ENCODE measurements at regions not wholly inside any gene's neighbourhood (a gene's known extent, or its start where the extent isn't known, plus 50 kb on each side); places are given as distances from the start of the nearest gene placed in this dataset.
A peak's percentile ranks its signal among the peaks of the same experiment; 100 is the strongest.

- Histone ChIP-seq H3K9ac (ENCODE audit: insufficient read depth, low read length) (no peak overlapping the region), H4K20me1 (ENCODE audit: control insufficient read depth, extremely low read depth, insufficient read depth, low read length) (no peaks in the 10 kb centered on the region), H3K4me3 (replicated peaks in 1 of 4; ENCODE audit: control extremely low read depth in 1 of 4, insufficient read depth in 1 of 4, low read depth in 3 of 4, low read length in 4 of 4) (no peak overlapping the region), H3K36me3 (ENCODE audit: control insufficient read depth, insufficient read depth, low read length) (no peaks in the 10 kb centered on the region), H3K4me2 (ENCODE audit: extremely low read depth, insufficient read depth, low read length) (no peak overlapping the region), H3K79me2 (ENCODE audit: control insufficient read depth, insufficient read depth, low read length) (no peaks in the 10 kb centered on the region), H3K27ac (ENCODE audit: insufficient read depth, low read length) (no peak overlapping the region), H2AFZ (ENCODE audit: low read length) (no peak overlapping the region), H3K4me1 (ENCODE audit: control insufficient read depth, extremely low read depth, insufficient read depth, low read length) (no peaks in the 10 kb centered on the region), H3K27me3 (ENCODE audit: control insufficient read depth, insufficient read depth, low read length) (peaks cover 2% of the 10 kb centered on the region), H3K9me3 (ENCODE audit: control insufficient read depth, insufficient read depth, low read depth, low read length) (no peaks in the 10 kb centered on the region)
- TF ChIP-seq CTCF (conservative IDR thresholded peaks at IDR 0.05 in 1 of 2, IDR thresholded peaks at IDR 0.05 in 1 of 2; ENCODE audit: low read depth in 1 of 2, low read length in 2 of 2), result no peak
- TF ChIP-seq EZH2 (IDR thresholded peaks at IDR 0.05; ENCODE audit: low read length, missing control alignments), result no peak
- peak in 1 of 2 donors; percentile 53 for DNase-seq (ENCODE audit: low read depth in 2 of 2)
These were observed 58.5 kb upstream of the SESN3 start for GRCh38 chr11:95289378-95290101.

- no peak overlapping the region for H3K4me2 ChIP-seq (ENCODE audit: extremely low read depth, insufficient read depth, low read length)
- no peaks in the 10 kb centered on the region for H4K20me1 ChIP-seq (ENCODE audit: control insufficient read depth, extremely low read depth, insufficient read depth, low read length)
- peak in 1 of 2 donors; percentile 72 for DNase-seq (ENCODE audit: low read depth in 2 of 2)
- H3K4me3 ChIP-seq (replicated peaks in 1 of 4; ENCODE audit: control extremely low read depth in 1 of 4, insufficient read depth in 1 of 4, low read depth in 3 of 4, low read length in 4 of 4), result no peak overlapping the region
- no peak overlapping the region for H3K27ac ChIP-seq (ENCODE audit: insufficient read depth, low read length)
- no peaks in the 10 kb centered on the region for H3K4me1 ChIP-seq (ENCODE audit: control insufficient read depth, extremely low read depth, insufficient read depth, low read length)
- H3K9ac ChIP-seq (ENCODE audit: insufficient read depth, low read length), result no peak overlapping the region
- no peaks in the 10 kb centered on the region for H3K9me3 ChIP-seq (ENCODE audit: control insufficient read depth, insufficient read depth, low read depth, low read length)
- no peak for TF ChIP-seq EZH2 (IDR thresholded peaks at IDR 0.05; ENCODE audit: low read length, missing control alignments)
- no peak for TF ChIP-seq CTCF (conservative IDR thresholded peaks at IDR 0.05 in 1 of 2, IDR thresholded peaks at IDR 0.05 in 1 of 2; ENCODE audit: low read depth in 1 of 2, low read length in 2 of 2)
- no peak overlapping the region for H2AFZ ChIP-seq (ENCODE audit: low read length)
- H3K79me2 ChIP-seq (ENCODE audit: control insufficient read depth, insufficient read depth, low read length), result no peaks in the 10 kb centered on the region
- H3K27me3 ChIP-seq (ENCODE audit: control insufficient read depth, insufficient read depth, low read length), result peaks cover 2% of the 10 kb centered on the region
- H3K36me3 ChIP-seq (ENCODE audit: control insufficient read depth, insufficient read depth, low read length), result no peaks in the 10 kb centered on the region
These were observed 53.4 kb upstream of the SESN3 start for GRCh38 chr11:95284057-95285052.

GRCh38 chr11:95283650-95284049 lies 52.6 kb upstream of the SESN3 start:
- Histone ChIP-seq H3K4me2 (ENCODE audit: extremely low read depth, insufficient read depth, low read length) (no peak overlapping the region), H3K79me2 (ENCODE audit: control insufficient read depth, insufficient read depth, low read length) (no peaks in the 10 kb centered on the region), H3K27ac (ENCODE audit: insufficient read depth, low read length) (no peak overlapping the region), H4K20me1 (ENCODE audit: control insufficient read depth, extremely low read depth, insufficient read depth, low read length) (no peaks in the 10 kb centered on the region), H2AFZ (ENCODE audit: low read length) (no peak overlapping the region), H3K4me3 (replicated peaks in 1 of 4; ENCODE audit: control extremely low read depth in 1 of 4, insufficient read depth in 1 of 4, low read depth in 3 of 4, low read length in 4 of 4) (no peak overlapping the region), H3K9me3 (ENCODE audit: control insufficient read depth, insufficient read depth, low read depth, low read length) (no peaks in the 10 kb centered on the region), H3K4me1 (ENCODE audit: control insufficient read depth, extremely low read depth, insufficient read depth, low read length) (no peaks in the 10 kb centered on the region), H3K27me3 (ENCODE audit: control insufficient read depth, insufficient read depth, low read length) (peaks cover 2% of the 10 kb centered on the region), H3K36me3 (ENCODE audit: control insufficient read depth, insufficient read depth, low read length) (no peaks in the 10 kb centered on the region), H3K9ac (ENCODE audit: insufficient read depth, low read length) (no peak overlapping the region)
- DNase-seq (ENCODE audit: low read depth in 2 of 2), result peak; percentile 19 to 61
- TF ChIP-seq EZH2 (IDR thresholded peaks at IDR 0.05; ENCODE audit: low read length, missing control alignments), result no peak
- TF ChIP-seq CTCF (conservative IDR thresholded peaks at IDR 0.05 in 1 of 2, IDR thresholded peaks at IDR 0.05 in 1 of 2; ENCODE audit: low read depth in 1 of 2, low read length in 2 of 2), result no peak
